ENCODE measurements at regions not wholly inside any gene's neighbourhood (a gene's known extent, or its start where the extent isn't known, plus 50 kb on each side); places are given as distances from the start of the nearest gene placed in this dataset.
A peak's percentile ranks its signal among the peaks of the same experiment; 100 is the strongest.

- Histone ChIP-seq H3K4me2 (ENCODE audit: insufficient read depth, low read length) (peak overlapping the region; percentile 1; the same call in 1 of the 2 replicates), H3K9me1 (ENCODE audit: control insufficient read depth, insufficient read depth, low read length) (no peaks in the 10 kb centered on the region), H3K36me3 (ENCODE audit: control insufficient read depth, insufficient read depth, low read length) (no peaks in the 10 kb centered on the region), H3K27ac (ENCODE audit: extremely low read depth, low read depth, low read length) (peak overlapping the region; percentile 5; the same call in 1 of the 3 replicates), H3K9ac (ENCODE audit: insufficient read depth in 1 of 2, low read depth in 2 of 2, low read length in 2 of 2) (peak overlapping the region; percentile 4 to 7; a peak in 2 of 4 replicates), H3K27me3 (ENCODE audit: control insufficient read depth in 2 of 2, insufficient read depth in 2 of 2, low read length in 2 of 2) (no peaks in the 10 kb centered on the region; a peak in 1 of 5 replicates), H3K9me3 (replicated peaks; ENCODE audit: control insufficient read depth, insufficient read depth, low read depth, low read length) (peaks cover 6% of the 10 kb centered on the region), H3K4me1 (replicated peaks in 1 of 2; ENCODE audit: control insufficient read depth in 2 of 2, insufficient read depth in 2 of 2, low read length in 2 of 2) (peaks cover 0 to 33% of the 10 kb centered on the region in 2 experiments; a peak in 3 of 5 replicates), H3K79me2 (ENCODE audit: control insufficient read depth, insufficient read depth, low read length) (no peaks in the 10 kb centered on the region), H3K4me3 (no peak overlapping the region), H4K20me1 (replicated peaks; ENCODE audit: control insufficient read depth, insufficient read depth, low read length) (no peaks in the 10 kb centered on the region), H2AFZ (ENCODE audit: low read depth, low read length) (peak overlapping the region; percentile 66)
- CTCF ChIA-PET (ENCODE audit: low intra/inter-chr PET ratio): no interaction called here
- 21% methylated on average over 4 of the region's 4 CpGs for WGBS (ENCODE audit: insufficient coverage, low coverage, missing lambda C conversion rate)
- intact Hi-C loops (cut with micrococcal nuclease) (no loop called here), in situ Hi-C loops (cut with MboI) (no loop called here)
- TF ChIP-seq, protein P1, sequence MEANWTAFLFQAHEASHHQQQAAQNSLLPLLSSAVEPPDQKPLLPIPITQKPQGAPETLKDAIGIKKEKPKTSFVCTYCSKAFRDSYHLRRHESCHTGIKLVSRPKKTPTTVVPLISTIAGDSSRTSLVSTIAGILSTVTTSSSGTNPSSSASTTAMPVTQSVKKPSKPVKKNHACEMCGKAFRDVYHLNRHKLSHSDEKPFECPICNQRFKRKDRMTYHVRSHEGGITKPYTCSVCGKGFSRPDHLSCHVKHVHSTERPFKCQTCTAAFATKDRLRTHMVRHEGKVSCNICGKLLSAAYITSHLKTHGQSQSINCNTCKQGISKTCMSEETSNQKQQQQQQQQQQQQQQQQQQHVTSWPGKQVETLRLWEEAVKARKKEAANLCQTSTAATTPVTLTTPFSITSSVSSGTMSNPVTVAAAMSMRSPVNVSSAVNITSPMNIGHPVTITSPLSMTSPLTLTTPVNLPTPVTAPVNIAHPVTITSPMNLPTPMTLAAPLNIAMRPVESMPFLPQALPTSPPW (CRISPR knock-in tag; IDR thresholded peaks at IDR 0.05): no peak
- TF ChIP-seq MECOM (CRISPR knock-in tag; IDR thresholded peaks at IDR 0.05) (0 out of 2 replicates have a peak, but pooled peaks have one; percentile 36), FOXA3 (CRISPR knock-in tag; conservative IDR thresholded peaks at IDR 0.05 in 1 of 2, IDR thresholded peaks at IDR 0.05 in 1 of 2) (no peak), SRSF9 (IDR thresholded peaks at IDR 0.05; ENCODE audit: borderline replicate concordance, low read depth, low read length) (no peak), TAF1 (IDR thresholded peaks at IDR 0.05; ENCODE audit: control insufficient read depth, extremely low read depth, insufficient read depth, low read length, severe bottlenecking) (no peak), ZNF354B (CRISPR knock-in tag; IDR thresholded peaks at IDR 0.05) (no peak), RBFOX2 (IDR thresholded peaks at IDR 0.05; ENCODE audit: low read depth, low read length) (no peak), BACH1 (tag; IDR thresholded peaks at IDR 0.05) (peak; percentile 66; the same call in 1 of the 2 replicates), ZNF197 (CRISPR knock-in tag; IDR thresholded peaks at IDR 0.05; ENCODE audit: low read depth) (0 out of 2 replicates have a peak, but pooled peaks have one; percentile 74), ZNF766 (CRISPR knock-in tag; conservative IDR thresholded peaks at IDR 0.05) (peak; percentile 85), JUND (IDR thresholded peaks at IDR 0.05; ENCODE audit: borderline replicate concordance, low read depth, low read length) (no peak), JUND (tag; IDR thresholded peaks at IDR 0.05; ENCODE audit: borderline replicate concordance, low read depth, low read length) (peak; percentile 42; the same call in 1 of the 3 replicates), CBX1 (IDR thresholded peaks at IDR 0.05; ENCODE audit: low read depth) (peak; percentile 27; the same call in 1 of the 2 replicates), BRD4 (IDR thresholded peaks at IDR 0.05) (0 out of 2 replicates have a peak, but pooled peaks have one; percentile 59), CTCFL (IDR thresholded peaks at IDR 0.05; ENCODE audit: borderline replicate concordance, insufficient read depth, low read depth, low read length, poor library complexity, severe bottlenecking) (no peak), ZNF175 (CRISPR knock-in tag; IDR thresholded peaks at IDR 0.05; ENCODE audit: low read depth) (peak; percentile 27; the same call in 1 of the 2 replicates), PHF8 (IDR thresholded peaks at IDR 0.05; ENCODE audit: borderline replicate concordance, low read length) (no peak), SRSF3 (IDR thresholded peaks at IDR 0.05; ENCODE audit: insufficient read depth, low read length) (no peak), ZNF41 (CRISPR knock-in tag; conservative IDR thresholded peaks at IDR 0.05) (no peak)
- POLR2A ChIA-PET: interaction anchor here (1.0 to 2.9 kb wide), 8 partner anchors 8 to 248 kb away, joined by 3 to 25 read pairs (median 6); no protein-coding TSS in a partner anchor
- ATAC-seq (peak; percentile 69), FAIRE-seq (peak; percentile 62), DNase-seq (ENCODE audit: extremely low read depth in 1 of 4, low spot score in 3 of 4) (peak; percentile 24 to 55 (median 38))
- BruUV-seq (replicated peaks): no TSS peak
Measured at GRCh38 chr3:5565026-5565425, 377.5 kb downstream of the EDEM1 start.
